Transverse colon (tissue), 4 donors: ENCODE measurements at regions not wholly inside any gene's neighbourhood (a gene's known extent, or its start where the extent isn't known, plus 50 kb on each side); places are given as distances from the start of the nearest gene placed in this dataset.

Source experiments
- CTCF ChIP-seq, 5 experiments: fragments of 200-600 bp in 3 of 5; fragments of 450-650 bp in 2 of 5; sonication (generic) in 3 of 5; IDR thresholded peaks; 1 replicate in 2 of 5; 2 replicates in 3 of 5; pipeline ENCODE4 v1.5.1; 2016 to 2017; ENCODE audit warnings: antibody characterized with exemption in 5 of 5, inconsistent platforms in 3 of 5, mild to moderate bottlenecking in 2 of 5, moderate library complexity in 1 of 5
- EP300 ChIP-seq: sonication (generic); formaldehyde crosslinking; IDR thresholded peaks from one replicate; pipeline ENCODE4 v1.6.1; 2017; ENCODE audit warnings: antibody characterized with exemption, low read depth
- POLR2AphosphoS5 ChIP-seq, 3 donors: sonication (generic); formaldehyde crosslinking; IDR thresholded peaks; one replicate each; pipeline ENCODE4 v1.6.1; 2016; ENCODE audit warnings: antibody characterized with exemption in 3 of 3

DNA sequence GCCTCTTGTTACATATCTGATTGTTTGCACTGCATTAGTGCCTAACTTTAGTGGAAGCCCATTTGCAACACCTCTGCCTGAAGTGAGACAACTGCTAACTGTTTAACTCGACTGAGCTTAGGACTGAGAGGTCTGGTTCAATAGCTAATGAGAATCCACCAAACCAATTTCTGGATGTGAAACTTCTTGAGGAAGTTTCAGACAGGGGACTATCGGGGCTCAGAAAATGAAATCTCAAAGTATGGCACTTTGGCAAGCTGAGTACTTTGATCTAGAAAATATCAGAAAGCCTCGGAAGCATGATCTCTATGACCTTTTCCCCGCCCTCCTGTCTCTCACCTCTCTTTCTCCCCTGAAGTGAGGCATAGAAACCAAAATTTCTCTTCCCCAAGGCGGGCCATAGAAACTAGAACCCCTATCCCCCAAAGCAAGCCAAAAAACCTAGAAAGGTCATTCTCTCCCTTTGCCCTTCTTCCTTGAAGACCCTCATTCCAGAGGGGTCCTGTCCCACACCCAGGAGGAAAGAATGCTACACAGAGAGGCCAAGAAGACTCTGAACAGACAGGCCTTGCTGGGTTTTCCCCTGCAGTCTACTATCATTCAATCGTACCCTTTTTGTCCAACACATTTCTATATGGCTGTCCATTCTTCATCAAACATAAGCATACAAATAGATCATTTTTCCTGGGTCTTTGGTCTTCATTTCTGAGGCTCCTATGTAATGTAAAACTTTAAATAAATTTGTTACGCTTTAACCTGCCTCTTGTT, 69.6 kb upstream of the CREB1 start:
- TF ChIP-seq CTCF (IDR thresholded peaks at IDR 0.05) (no peak), POLR2AphosphoS5 (IDR thresholded peaks at IDR 0.05) (no peak), EP300 (no peak)
